RPMI8226 (cell line): ENCODE measurements at regions not wholly inside any gene's neighbourhood (a gene's known extent, or its start where the extent isn't known, plus 50 kb on each side); places are given as distances from the start of the nearest gene placed in this dataset.

Experiments
- DNase-seq: peaks from one replicate; pipeline ENCODE4 v3.0.0-alpha.2; 2015

DNA sequence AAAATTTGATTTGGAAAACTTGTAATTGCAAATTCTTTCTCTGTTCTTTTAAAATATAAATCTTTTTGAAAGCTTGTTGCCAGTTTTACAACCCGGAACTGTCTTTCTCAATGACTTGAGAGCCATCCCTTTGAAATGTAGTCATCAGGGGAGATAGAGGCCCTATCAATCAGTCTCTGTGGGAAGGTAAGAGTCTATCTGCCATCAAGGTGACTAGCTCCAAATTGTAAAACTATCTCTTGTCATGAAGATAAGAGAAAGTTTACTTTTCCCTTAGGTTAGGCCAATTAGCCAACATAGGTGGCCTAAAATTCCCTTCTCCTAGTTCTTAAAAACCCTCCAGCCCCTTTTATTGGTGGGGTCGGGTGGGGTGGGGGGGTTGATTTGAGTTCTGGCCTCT, 469.1 kb upstream of the IRAK1BP1 start:
- DNase-seq = no peak

DNA sequence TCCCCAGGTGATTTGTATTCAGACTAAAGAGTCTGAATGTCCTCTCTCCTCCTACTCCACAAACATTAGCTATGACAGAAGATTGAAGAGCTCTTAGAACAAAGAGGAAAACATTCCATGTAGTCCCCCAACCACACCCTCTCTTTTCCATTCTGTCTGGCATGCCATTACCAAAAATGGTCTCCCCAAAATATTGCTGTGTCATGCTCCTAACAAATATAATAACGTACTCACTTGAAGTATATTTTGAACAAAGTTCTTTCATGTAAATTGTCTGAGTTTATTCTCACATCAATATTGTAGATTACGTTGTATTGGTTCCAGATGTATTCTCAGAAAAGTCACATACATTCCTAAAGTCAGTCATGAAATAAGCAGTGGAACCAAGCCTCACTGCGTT, 467.3 kb upstream of the IRAK1BP1 start:
- DNase-seq = no peak

GRCh38 chr6:78427386-78427785, 440.0 kb upstream of the IRAK1BP1 start:
- DNase-seq = no peak

DNA sequence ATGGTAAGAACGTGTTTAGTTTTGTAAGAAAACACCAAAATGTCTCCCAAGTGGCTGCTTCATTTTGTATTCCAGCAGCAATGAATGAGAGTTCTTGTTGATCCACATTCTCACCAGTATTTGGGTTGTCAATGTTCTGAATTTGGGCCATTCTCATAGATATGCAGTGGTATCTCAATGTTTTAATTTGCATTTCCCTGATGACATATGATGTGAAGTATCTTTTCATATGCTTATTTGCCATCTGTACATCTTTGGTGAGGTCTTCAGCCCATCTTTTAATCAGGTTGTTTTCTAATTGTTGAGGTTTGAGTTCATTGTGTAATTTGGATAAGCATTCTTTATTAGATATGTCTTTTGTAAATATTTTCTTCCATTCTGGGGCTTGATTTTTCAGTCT, 436.8 kb upstream of the IRAK1BP1 start:
- DNase-seq = no peak

GRCh38 chr6:78435671-78436070, 431.7 kb upstream of the IRAK1BP1 start:
- DNase-seq = no peak

GRCh38 chr6:78436335-78436734, 431.0 kb upstream of the IRAK1BP1 start:
- DNase-seq = peak; percentile 4

DNA sequence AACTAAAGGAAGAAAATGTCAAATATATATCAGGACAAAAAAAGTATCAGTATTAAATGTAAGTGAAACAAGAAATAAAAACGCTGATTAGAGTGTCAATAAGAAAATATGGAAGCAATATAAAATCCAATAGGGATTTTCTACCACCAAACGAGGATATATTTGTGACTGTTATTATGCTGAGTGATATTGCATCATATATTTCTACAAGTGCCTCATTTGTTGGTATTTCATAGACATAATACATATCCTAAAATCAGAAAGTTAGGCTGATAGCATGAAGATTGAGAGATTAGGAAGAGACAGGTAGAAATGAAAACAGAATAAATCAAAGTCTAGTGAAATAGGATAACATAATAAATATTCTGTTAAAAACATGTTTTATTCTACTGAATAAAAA, 429.2 kb upstream of the IRAK1BP1 start:
- DNase-seq = no peak

DNA sequence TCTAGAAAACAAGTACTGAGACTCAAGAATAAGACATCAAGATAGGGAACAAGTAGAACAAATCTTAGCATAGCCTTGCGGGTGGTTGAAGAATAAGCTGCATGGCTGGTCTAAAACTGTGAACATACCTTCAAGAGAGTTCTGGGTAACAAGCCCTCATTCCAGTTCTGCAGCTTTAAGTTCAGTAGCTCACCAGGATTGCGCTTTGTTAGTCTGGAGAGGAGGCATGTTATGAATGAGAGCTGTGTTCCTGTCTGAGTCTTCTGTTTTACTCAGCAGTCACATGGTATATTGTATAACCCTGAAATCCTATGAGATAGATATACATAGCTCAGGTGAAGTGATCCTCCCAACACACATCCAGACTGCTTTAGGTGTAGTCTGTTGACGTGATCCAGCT, 406.6 kb upstream of the IRAK1BP1 start:
- no peak for DNase-seq

- DNase-seq = no peak
These were observed 404.6 kb upstream of the IRAK1BP1 start for GRCh38 chr6:78462728-78463127.

DNA sequence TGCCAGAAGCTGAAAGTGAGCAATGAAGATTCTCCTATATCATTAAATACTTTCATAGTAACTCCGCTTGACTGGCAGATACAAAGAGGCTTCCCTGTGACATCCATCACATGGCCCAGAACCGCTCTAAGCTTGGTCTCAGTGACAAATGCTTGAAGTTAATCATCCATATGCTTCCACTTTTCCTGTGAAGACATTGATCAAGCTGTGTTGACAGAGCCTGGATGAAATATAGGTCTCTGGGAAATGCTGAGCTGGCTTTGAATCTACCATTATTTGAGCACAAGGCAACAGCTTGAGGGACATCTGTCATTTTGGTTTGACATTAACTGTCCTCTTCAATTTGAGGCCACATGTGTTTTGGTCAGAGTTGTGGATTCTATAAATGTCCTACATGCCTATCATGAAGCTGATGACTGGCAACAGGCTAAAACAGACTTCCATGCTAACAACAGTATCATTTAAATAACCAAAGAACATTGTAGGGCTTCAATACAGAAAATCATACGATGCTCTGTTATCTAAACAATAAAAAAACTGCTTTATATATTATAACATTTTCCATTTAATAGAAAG, 402.2 kb upstream of the IRAK1BP1 start:
- no peak for DNase-seq

DNA sequence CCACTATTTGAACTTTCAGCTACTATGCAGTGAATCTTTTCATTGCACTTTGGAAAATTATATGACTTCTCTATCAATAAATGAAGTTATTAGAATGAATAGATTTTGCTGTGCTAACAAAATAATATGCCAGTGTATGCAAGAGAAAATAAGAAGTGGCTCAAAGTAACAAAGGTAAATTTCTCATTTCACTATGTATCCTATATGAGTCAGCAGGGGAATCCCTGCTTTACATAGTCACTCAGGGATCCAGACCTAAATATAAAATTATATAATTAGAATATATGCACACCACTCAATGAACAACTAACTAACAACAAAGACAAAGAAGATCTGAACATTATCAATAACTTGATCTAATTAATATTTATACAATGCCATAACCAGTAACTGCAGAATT, 390.8 kb upstream of the IRAK1BP1 start:
- no peak for DNase-seq

- DNase-seq = no peak
These were observed 384.4 kb upstream of the IRAK1BP1 start for GRCh38 chr6:78482801-78483552.

DNA sequence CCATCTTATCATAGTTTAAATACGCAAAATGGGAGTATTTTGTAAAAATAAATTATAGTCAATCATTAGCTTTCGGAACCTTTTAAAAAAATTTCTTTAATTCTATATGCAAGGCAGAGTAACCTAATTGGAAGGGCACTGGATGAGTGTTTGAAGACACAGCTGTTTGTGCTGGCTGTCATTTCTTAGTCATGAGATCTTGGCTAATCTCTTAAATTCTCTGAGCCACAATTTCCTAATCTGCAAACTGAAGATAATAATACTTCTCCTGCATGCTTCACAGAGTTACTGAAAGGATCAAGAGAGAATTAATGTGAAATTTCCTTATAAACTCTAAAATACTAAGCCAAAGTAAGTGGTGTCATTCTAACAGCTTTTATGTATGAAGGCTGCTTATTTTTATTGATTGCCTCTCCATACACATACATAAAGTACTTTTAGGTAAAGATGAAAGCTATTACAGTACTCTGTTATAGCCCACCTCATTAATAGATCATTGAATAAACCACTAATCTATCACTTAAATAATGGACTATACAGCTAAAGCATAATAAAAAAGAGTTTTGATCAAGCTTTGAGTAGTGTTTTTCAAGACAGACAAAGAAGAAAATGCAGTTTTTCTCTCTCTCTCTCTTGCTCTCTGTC, 383.7 kb upstream of the IRAK1BP1 start:
- no peak for DNase-seq

DNA sequence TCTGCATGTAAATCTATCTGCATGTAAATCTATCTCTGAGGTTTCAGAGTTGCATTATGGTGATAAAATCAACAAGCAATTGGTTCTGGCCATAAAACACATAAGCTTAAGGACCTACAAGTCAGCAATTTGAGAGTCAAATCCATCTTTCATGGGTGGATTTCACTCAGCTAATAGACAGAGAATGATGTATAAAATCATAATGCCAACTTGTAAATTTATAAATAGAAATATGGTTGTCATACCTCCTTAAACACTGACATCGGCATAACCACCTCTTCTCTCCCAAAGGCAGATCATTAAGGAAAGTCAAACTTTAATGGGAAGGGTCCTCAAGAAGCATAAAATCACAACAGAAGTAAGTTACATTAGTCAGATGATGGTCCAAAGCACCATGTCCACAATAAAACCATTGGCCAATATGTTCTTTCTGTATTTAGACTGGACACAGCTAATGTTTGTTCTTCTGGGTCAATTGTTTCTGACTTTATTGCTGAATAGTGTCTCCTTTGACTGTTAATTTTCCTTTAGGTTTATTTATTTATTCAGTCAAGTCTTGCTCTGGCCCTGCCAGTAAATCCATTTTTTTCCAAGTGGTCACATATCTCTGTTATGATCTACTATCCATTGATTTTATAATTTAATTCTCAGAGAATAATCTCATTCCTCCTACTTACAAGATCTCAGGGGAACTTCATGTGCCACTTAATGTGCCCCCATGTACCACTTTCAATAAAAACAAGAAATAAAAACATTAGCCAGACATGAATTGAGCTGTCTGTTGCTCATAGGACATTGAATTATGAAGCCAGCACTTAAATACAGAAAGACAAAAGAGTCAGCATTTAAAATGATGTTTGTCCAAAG, 382.9 kb upstream of the IRAK1BP1 start:
- no peak for DNase-seq

DNA sequence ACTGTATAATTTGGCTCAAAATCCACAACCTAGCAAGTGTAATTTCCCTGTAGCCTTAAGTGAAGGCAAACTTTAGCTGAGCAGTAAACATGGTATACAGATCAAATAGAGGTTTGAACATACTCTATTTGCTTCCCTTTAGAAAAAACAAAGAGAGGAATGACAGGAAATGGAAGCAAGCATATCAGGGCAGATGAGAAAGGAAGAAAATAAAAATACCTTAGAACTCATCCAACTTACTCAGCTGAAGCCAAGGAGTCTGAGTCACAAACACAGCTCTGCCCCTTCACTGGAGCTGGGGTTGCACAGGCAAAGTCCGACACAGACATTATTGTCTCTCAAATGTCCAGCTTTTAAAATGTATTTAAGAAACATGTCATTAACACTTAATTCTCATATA, 379.9 kb upstream of the IRAK1BP1 start:
- no peak for DNase-seq

DNA sequence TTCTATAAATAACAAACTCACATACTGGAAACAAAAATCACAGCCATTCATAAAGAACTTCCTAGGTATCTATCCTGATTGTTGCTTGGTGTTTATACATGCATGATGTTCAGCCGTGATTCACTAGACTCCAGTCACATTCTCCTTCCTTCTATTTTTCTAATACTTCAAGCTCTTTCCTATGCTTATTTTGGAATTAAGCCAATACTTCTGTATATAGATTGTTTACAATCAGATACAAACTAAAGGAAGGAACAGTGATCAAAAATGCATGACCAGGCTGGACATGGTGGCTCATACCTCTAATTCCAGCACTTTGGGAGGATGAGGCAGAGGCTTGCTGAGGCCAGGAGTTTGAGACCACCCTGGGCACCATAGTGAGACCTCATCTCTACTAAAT, 377.5 kb upstream of the IRAK1BP1 start:
- no peak for DNase-seq

- DNase-seq = no peak
These were observed 374.9 kb upstream of the IRAK1BP1 start for GRCh38 chr6:78492351-78493017.

DNA sequence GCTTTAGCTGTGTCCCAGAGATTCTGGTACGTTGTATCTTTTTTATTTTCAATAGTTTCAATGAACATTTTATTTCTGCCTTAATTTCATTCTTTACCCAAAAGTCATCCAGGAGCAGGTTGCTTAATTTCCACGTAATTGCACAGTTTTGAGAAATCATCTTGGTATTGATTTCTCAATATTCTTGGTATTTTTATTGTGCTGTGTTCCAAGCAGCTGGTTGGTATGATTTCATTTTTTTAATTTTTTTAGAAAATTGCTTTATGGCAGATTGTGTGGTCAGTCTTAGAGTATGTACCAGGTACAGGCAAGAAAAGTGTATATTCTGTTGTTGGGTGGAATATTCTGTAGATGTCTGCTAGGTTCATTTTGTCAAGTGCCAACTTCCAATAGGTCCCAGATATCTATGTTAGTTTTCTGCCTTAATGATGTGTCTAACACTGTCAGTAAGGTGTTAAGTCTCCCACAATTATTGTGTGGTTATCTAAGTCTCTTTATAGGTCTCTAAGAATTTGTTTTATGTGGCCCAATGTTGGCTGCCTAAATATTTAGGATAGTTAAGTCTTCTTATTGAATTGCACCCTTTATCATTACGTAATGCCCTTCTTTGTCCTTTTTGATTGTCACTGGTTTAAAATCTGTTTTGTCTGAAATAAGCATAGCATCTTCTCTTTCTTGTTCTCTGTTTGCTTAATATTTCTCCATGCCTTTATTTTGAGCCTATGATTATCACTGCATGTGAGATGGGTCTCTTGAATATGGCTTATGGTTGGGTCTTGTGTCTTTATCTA, 366.9 kb upstream of the IRAK1BP1 start:
- no peak for DNase-seq

GRCh38 chr6:78502386-78502887, 364.9 kb upstream of the IRAK1BP1 start:
- no peak for DNase-seq

GRCh38 chr6:78505178-78505577, 362.2 kb upstream of the IRAK1BP1 start:
- DNase-seq = peak; percentile 15

DNA sequence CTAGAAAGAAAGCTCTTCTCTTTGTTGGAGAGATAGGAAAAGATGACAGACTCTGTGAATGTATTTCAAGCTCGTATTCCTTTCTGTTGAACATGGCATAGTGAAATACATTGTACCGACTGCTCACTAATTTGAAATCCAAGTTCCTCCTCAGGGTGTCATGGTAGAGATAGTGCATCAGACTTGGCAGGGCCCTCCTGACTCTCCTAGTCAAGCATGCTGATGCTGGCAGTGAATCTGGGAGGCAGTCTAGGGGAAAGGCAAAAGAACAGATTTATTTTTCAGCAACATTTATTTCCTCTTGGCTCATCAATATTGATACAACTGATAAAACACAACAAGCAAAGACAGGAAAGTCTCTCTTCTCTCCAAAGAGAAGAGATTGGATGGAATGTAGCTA, 356.3 kb upstream of the IRAK1BP1 start:
- DNase-seq = no peak

- no peak for DNase-seq
These were observed 353.5 kb upstream of the IRAK1BP1 start for GRCh38 chr6:78513856-78514255.
